Renal cortex interstitium (tissue), 11 donors: ENCODE measurements at regions not wholly inside any gene's neighbourhood (a gene's known extent, or its start where the extent isn't known, plus 50 kb on each side); places are given as distances from the start of the nearest gene placed in this dataset.

Experiments used
- DNase-seq, 11 donors: peaks; one replicate each; pipeline ENCODE4 v3.0.0-alpha.2; 2013; ENCODE audit warnings: low read depth in 9 of 11, low spot score in 4 of 11; ENCODE audit errors: extremely low read depth in 1 of 11

DNA sequence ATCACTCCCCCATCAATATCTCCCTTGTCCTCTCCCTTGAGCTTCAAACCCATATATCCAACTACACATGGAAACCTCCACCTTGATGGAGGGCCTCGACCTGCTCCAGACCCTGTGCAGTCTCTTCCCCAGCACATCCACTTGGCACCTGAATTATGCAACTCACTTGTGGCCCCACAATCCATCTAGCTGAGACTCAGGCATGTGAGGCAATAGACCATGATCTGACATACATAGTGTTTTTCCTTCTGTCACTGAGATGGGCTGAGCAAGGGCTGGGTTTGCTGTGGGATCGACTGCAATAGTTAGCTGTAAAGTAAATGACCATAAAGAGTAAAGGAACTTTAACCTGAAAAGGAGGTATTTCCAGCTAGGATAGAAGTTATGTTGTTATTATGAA lies 172.9 kb upstream of the RAD23B start:
- no peak for DNase-seq

- no peak for DNase-seq
Measured at GRCh38 chr9:107112707-107113243, 170.3 kb upstream of the RAD23B start.

- no peak for DNase-seq
Measured at GRCh38 chr9:107118863-107119624, 164.0 kb upstream of the RAD23B start.

DNA sequence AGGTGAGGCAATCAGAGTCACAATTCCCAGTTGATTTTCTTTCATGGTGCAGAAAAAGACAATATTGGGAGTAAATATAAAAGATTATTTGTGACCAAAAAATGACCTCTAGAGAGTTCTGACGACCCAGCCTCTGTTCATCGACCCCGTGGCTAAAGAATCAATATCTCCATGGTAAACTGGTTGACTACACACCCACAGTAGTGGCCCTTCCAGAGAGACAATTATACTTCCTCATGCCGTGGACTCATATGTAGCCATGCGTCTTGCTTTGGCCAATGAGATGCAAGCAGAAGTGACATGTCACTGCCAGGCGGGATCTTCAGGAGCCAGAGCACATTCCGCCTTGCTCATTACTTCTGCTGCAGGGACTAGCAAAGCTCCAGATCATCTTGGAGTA lies 163.3 kb upstream of the RAD23B start:
- DNase-seq: no peak

- no peak for DNase-seq
Measured at GRCh38 chr9:107123389-107123788, 159.7 kb upstream of the RAD23B start.

DNA sequence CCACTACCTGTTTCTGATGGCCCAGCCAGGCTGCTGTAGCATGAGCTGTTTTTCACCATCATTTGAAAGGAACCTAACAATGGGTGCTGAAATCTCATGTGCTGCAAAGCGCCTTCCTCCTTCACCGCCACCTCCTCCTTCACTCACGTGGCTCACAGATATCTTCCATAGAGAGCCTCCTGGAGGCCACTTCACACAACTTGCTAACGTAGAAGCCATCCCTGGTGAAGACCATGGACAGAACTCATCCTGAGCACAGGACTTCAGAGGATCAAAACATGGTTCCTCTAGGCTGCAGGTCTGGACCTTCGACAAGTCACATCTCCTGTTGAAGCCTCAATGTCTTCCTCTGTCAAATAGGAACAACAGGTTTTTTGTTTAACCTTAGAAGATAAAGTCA lies 155.5 kb upstream of the RAD23B start:
- DNase-seq: no peak

GRCh38 chr9:107131108-107131799 lies 151.8 kb upstream of the RAD23B start:
- DNase-seq: no peak

DNA sequence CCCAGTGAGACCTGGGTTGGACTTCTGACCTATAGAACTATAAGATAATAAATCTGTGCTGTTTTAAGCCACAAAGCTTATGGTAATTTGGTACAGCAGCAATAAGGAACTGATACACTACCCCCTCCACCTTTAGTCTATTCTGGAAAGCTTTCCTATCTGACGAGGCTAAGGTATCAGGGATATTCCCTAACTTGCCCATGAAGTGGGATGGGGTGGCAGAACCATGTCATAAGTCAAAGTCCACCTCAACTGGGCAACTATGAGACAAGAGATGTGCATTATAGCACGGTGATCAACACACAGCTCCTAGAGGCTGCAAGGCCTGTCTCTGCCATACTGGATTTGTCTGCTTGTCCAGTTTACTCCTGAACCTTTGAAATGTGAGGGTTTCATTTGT lies 146.8 kb upstream of the RAD23B start:
- DNase-seq: no peak

DNA sequence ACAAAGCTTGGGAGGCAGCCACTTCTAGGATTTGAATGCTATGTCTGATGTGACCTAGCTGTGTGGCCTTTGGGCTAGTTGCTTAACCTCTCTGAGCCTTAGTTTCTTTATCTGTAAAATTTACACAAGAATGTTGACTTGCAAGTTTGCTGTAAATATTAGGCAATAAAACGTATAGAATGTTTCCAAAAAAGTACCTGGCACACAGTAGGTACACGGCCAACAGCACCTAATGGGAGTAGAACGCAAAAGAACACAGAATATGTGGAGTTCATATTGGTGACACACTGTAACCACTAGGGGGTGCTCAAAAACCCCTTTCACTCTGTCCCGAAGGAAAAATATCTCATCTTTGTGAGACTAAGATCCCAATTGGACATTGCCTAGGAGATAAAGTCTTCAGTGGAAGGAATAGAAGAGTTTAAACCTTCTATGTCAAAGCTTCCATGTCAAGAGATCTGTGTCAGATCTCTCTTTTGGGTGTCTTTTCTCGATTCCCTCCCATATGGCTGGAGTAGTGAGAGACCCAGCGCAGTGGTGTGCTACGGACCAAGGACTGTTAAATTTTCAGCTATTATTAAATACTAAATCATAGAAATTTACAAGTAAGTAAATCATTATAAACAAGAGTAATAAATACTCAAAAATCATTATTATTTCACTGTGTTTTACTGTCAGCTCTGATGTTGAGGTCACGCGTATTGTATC lies 145.4 kb upstream of the RAD23B start:
- DNase-seq: no peak

GRCh38 chr9:107138261-107138992 lies 144.7 kb upstream of the RAD23B start:
- DNase-seq: no peak

GRCh38 chr9:107141967-107142366 lies 141.1 kb upstream of the RAD23B start:
- DNase-seq: no peak

GRCh38 chr9:107142430-107142829 lies 140.6 kb upstream of the RAD23B start:
- no peak for DNase-seq

DNA sequence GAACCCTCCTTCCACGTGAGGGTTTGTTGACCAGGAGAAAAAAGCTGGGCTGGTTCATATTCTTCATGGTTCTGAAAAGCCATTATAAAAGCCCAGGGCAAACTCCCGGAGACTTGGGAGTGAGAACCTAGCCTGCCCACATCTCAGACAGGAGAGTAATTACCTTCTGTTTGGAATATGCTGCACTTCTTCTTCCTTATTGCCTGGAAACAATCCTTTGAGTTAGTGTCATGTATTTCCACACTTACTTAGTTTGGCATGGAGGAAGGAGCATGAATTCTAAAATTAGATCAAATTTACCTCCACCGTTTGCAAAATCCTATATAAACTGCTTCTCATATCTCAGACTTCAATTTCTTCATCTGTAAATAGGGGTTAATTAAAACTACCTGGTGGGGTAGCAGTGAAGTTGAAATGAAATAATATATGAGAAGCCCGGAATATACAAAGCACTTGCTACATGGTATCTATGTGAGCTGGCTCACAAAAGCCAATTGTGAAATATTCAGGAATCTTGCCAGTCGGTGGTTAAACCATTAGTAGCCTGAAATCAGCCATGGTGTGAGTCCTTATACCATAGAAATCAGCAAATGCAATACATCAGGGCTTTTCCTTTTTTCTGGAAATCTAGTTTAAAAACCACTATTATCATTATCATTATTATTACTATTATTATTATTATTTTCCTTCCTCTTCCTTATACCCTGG lies 140.0 kb upstream of the RAD23B start:
- no peak for DNase-seq

DNA sequence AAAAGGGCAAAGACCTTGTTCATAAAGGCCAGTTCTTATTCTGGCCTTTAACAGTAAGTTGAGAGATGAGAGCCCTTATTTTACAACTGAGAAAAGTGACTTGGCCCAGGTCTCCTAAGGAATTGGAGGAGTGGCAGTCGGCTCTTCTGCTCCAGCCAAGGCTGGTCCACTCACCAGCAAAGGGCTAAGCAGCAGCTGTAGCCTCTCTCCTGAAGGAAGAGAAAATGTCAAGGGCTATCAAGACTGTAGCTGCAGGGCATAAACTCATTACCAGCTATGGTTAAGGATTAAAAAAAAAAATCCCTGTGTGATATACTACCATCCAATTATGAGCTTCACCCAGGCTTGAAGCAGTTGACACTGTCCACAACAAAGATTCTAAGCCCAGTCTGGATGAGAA lies 138.6 kb upstream of the RAD23B start:
- no peak for DNase-seq

DNA sequence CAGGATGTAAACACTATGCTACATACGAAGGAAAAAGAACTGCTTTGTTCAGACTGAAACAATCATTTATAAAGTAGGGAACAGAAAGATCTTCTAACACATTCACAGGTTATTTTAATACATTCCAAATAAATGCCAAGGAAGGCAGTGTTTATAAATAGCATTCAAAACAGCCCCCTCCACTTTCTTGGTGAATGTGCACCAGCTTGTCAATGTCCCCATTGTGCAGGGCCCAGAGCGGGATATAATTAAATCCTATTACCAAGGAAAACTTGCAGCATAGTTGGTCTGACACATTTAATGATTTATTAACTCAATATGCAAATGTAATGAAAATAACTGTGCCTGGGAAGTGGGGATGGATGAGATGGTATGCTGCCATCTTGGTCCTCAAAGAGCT lies 135.9 kb upstream of the RAD23B start:
- no peak for DNase-seq

DNA sequence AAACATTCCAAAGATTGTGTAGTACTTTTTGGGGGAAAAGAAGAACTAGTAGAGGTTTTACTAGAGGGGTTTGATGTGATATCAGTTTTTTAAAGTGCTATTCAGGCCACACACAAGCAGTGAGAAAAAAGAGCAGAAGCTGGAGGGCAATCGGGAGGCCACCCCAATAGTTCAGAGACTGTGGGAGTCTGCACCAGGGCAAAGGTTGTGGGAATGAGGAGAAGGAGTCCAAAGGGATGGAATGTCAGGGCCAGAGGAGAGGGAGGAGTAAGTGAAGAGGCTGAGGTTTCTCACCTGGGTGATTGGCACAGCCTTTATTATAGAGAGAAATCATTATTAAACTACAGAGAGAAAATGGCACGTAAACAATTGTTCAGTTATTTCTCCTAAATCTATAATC lies 134.9 kb upstream of the RAD23B start:
- DNase-seq: no peak

DNA sequence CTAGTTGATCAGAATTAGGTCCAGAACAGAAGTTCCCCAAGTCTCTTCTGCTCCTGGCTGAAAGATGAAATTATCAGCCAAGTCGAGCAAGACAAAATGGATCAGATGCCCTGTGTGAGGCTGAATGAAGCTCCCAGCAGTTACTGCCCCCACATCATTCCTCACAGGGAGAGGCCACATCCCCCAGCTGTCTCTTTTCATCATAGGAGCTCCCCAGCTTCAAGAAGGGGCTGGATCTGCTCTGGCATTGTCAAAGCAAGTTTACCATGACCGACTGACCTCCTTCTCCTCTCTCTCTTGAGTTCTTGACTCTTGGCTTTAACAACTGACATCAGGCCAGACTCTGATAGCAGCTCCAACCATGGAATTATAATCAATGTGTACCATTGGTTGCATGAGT lies 133.3 kb upstream of the RAD23B start:
- DNase-seq: no peak

DNA sequence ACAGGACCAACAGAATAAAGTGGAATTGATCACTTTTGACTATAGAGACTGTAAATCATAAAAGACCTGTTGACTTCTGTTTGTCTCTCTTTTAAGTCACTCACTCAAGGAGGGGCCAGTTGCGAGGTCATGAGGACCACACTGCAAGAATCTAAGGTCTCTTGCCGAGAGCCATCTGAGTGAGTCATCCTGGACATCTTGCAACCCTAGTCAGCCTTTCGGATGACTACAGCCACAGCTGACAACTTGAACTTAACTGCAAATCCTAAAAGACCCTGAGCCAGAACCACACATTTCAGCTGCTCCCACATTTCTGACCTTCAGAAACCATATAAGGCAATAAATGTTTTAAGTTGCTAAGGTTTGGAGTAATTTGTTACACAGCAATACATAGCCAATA lies 129.7 kb upstream of the RAD23B start:
- DNase-seq: no peak

DNA sequence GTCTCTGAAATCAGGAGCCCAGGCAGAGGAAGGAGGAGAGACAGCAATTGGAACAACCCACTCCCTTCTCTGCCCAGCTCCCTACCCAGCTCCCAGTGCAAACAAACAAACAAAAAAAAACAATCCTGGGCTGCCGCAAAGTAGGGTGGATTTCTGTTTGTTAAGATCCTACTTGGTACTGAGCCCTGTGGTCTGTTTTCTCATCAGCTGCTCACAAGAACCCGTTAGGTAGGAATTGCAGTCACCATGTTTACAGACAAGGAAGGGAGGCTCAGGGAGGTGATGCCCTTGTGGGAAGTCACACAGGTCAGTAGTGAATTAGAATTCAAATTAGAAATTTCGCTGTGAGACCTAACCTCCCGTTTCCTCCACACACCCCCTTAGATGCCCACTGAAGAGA lies 128.8 kb upstream of the RAD23B start:
- no peak for DNase-seq
